ENCODE measurements at regions not wholly inside any gene's neighbourhood (a gene's known extent, or its start where the extent isn't known, plus 50 kb on each side); places are given as distances from the start of the nearest gene placed in this dataset.

DNA sequence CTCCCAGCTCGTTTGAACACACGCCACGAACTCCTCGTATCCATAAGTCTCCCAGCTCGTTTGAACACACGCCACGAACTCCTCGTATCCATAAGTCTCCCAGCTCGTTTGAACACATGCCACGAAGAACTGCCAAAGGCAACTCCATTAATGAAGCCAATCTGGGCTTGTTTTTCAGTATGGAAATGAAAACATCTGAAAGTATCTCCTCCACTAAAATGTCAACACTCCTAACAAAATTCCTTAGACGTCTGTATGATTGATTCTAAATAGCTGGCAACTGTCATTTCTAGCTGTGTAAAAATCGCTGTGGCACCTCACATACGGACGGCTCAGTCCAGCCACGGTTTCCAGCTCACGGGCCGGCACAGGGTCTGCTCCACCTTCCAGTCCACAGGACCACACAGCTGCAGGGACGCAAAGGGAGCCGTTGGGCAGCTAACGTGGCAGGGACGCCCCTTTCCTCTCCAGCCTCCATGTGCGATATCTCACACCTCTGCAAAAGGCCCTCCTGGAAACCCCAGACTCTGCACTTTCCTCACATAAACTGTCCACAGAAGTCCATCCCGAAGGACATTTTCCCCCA lies 67.1 kb upstream of the METRNL start:
- TF ChIP-seq, protein P1, sequence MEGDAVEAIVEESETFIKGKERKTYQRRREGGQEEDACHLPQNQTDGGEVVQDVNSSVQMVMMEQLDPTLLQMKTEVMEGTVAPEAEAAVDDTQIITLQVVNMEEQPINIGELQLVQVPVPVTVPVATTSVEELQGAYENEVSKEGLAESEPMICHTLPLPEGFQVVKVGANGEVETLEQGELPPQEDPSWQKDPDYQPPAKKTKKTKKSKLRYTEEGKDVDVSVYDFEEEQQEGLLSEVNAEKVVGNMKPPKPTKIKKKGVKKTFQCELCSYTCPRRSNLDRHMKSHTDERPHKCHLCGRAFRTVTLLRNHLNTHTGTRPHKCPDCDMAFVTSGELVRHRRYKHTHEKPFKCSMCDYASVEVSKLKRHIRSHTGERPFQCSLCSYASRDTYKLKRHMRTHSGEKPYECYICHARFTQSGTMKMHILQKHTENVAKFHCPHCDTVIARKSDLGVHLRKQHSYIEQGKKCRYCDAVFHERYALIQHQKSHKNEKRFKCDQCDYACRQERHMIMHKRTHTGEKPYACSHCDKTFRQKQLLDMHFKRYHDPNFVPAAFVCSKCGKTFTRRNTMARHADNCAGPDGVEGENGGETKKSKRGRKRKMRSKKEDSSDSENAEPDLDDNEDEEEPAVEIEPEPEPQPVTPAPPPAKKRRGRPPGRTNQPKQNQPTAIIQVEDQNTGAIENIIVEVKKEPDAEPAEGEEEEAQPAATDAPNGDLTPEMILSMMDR (IDR thresholded peaks at IDR 0.05) = no peak
- TF ChIP-seq POLR2AphosphoS5 (IDR thresholded peaks at IDR 0.05; ENCODE audit: low read depth, low read length) (no peak), SIN3A (IDR thresholded peaks at IDR 0.05; ENCODE audit: borderline replicate concordance, insufficient read depth, low read depth, low read length) (no peak)
